Lower leg skin (tissue), 3 donors: ENCODE measurements at regions not wholly inside any gene's neighbourhood (a gene's known extent, or its start where the extent isn't known, plus 50 kb on each side); places are given as distances from the start of the nearest gene placed in this dataset.

Experiments
- CTCF ChIP-seq, 3 donors: fragments of 450-650 bp; IDR thresholded peaks; one replicate each; pipeline ENCODE4 v1.5.1; 2016; ENCODE audit warnings: antibody characterized with exemption in 3 of 3, mild to moderate bottlenecking in 3 of 3, moderate library complexity in 2 of 3
- POLR2A ChIP-seq, 2 donors: fragments of 450-650 bp; IDR thresholded peaks; one replicate each; pipeline ENCODE4 v1.6.1; 2016 to 2017; ENCODE audit warnings: antibody characterized with exemption in 2 of 2, mild to moderate bottlenecking in 1 of 2, moderate library complexity in 1 of 2

GRCh38 chr13:26882731-26883130, 122.1 kb upstream of the GPR12 start:
- TF ChIP-seq CTCF (IDR thresholded peaks at IDR 0.05) (no peak), POLR2A (IDR thresholded peaks at IDR 0.05) (no peak)
